ENCODE measurements at regions not wholly inside any gene's neighbourhood (a gene's known extent, or its start where the extent isn't known, plus 50 kb on each side); places are given as distances from the start of the nearest gene placed in this dataset.

GRCh38 chr1:87165177-87165576 lies 163.5 kb upstream of the LMO4 start:
- Histone ChIP-seq H2BK120ac (ENCODE audit: low read depth, low read length, poor library complexity, severe bottlenecking) (no peak overlapping the region), H2BK12ac (ENCODE audit: insufficient read length, low read depth, low read length) (no peak overlapping the region), H3K79me2 (ENCODE audit: insufficient read depth, low read length) (no peaks in the 10 kb centered on the region), H3K27me3 (ENCODE audit: insufficient read depth, low read length) (no peaks in the 10 kb centered on the region), H3K4me2 (ENCODE audit: insufficient read depth, insufficient read length, low read length) (no peak overlapping the region), H4K5ac (ENCODE audit: insufficient read length, low read depth, low read length) (no peak overlapping the region), H4K20me1 (ENCODE audit: control insufficient read depth, insufficient read depth, insufficient read length) (no peaks in the 10 kb centered on the region), H3K9me3 (ENCODE audit: control insufficient read depth, low read depth, low read length) (no peaks in the 10 kb centered on the region), H3K23ac (ENCODE audit: insufficient read length, low read depth, low read length) (no peak overlapping the region), H2AFZ (ENCODE audit: low read length) (no peak overlapping the region), H3K27ac (ENCODE audit: insufficient read length, low read depth, low read length) (no peak overlapping the region), H3T11ph (ENCODE audit: low read length) (no peak overlapping the region), H3K23me2 (ENCODE audit: insufficient read length, low read depth, low read length, poor library complexity, severe bottlenecking) (no peaks in the 10 kb centered on the region), H3K14ac (ENCODE audit: insufficient read depth, low read length) (no peak overlapping the region), H2BK15ac (ENCODE audit: low read depth, low read length) (no peak overlapping the region), H3K4ac (ENCODE audit: low read depth, low read length) (no peak overlapping the region), H2AK5ac (ENCODE audit: insufficient read length, low read length) (no peak overlapping the region), H4K91ac (ENCODE audit: insufficient read length, low read depth, low read length) (no peak overlapping the region), H3K9ac (ENCODE audit: extremely low read depth, insufficient read length, low read length) (no peak overlapping the region), H3K56ac (ENCODE audit: insufficient read length, low read depth, low read length) (no peak overlapping the region), H2BK5ac (ENCODE audit: insufficient read length, low read length) (no peak overlapping the region), H3K18ac (ENCODE audit: insufficient read length, low read depth, low read length) (no peak overlapping the region), H4K8ac (replicated peaks; ENCODE audit: insufficient read length, low read depth, low read length) (no peak overlapping the region), H2BK20ac (ENCODE audit: low read depth, low read length, poor library complexity, severe bottlenecking) (no peak overlapping the region), H3K4me1 (ENCODE audit: insufficient read depth, low read length) (no peaks in the 10 kb centered on the region), H3K79me1 (ENCODE audit: insufficient read depth, low read depth, low read length, poor library complexity, severe bottlenecking) (no peaks in the 10 kb centered on the region)
- H3K36me3 Mint-ChIP-seq (ENCODE audit: insufficient read depth in 1 of 3, low read depth in 3 of 3) = no peaks in the 10 kb centered on the region
- H3K4me1 Mint-ChIP-seq = peaks cover 4 to 11% of the 10 kb centered on the region in 2 experiments; a peak in 3 of 4 replicates
- TF ChIP-seq, protein P1, sequence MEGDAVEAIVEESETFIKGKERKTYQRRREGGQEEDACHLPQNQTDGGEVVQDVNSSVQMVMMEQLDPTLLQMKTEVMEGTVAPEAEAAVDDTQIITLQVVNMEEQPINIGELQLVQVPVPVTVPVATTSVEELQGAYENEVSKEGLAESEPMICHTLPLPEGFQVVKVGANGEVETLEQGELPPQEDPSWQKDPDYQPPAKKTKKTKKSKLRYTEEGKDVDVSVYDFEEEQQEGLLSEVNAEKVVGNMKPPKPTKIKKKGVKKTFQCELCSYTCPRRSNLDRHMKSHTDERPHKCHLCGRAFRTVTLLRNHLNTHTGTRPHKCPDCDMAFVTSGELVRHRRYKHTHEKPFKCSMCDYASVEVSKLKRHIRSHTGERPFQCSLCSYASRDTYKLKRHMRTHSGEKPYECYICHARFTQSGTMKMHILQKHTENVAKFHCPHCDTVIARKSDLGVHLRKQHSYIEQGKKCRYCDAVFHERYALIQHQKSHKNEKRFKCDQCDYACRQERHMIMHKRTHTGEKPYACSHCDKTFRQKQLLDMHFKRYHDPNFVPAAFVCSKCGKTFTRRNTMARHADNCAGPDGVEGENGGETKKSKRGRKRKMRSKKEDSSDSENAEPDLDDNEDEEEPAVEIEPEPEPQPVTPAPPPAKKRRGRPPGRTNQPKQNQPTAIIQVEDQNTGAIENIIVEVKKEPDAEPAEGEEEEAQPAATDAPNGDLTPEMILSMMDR (conservative IDR thresholded peaks at IDR 0.05) = no peak
- no peaks in the 10 kb centered on the region for H3K9me3 Mint-ChIP-seq
- WGBS (ENCODE audit: extremely low coverage, insufficient read length, low lambda C conversion rate) = no CpG with 5 or more reads among the region's 5 CpGs
- no peak overlapping the region for H3K27ac Mint-ChIP-seq
- no peak for DNase-seq
- no peaks in the 10 kb centered on the region; the same call in 1 of the 2 replicates for H3K27me3 Mint-ChIP-seq (ENCODE audit: low read depth)
- H3K4me3 Mint-ChIP-seq = no peak overlapping the region
